CD4-positive, alpha-beta T cell treated with Interleukin-10 for 1 hour (primary cell): ENCODE measurements at regions not wholly inside any gene's neighbourhood (a gene's known extent, or its start where the extent isn't known, plus 50 kb on each side); places are given as distances from the start of the nearest gene placed in this dataset.

Experiments used
- DNase-seq: peaks from one replicate; pipeline ENCODE4 v3.0.0-alpha.2; 2020

GRCh38 chr4:13126976-13127910 lies 356.9 kb downstream of the RAB28 start:
- DNase-seq: no peak

DNA sequence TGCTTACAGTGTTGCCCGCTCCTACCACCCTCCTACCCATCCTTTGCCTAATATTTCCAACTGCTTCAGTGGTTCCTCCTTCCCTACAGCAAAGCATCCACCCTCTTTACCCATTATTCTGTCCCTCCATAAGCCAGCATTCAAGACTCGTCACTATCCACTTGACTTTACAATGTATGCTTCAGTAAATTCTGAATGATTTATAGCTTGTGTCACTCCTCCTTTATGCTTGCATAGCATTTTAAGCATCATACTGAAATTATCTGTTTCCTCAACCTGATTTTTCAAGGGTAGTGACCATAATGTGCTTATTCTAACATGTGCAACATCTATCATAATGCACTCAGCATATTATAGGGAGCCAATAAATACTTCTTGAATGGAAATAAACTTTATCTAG lies 365.5 kb downstream of the RAB28 start:
- DNase-seq: no peak

DNA sequence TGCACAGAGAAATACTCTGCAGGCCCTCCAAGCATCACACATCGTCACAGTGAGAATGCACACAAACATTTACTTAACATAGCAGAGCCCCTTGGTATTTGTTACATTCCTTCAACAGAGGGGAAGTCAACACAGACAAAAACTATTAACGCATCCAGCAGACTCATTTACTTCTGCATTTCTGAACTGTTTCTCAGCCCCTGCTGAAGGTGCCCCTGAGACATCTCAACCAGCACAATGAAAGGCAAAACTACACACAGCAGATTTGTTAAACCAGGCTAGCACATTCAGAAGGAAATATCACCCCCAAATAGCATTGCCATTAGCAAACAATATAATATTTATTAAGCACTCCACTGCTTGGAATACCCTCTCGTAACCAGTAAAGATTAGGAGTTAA lies 367.0 kb downstream of the RAB28 start:
- DNase-seq: no peak

DNA sequence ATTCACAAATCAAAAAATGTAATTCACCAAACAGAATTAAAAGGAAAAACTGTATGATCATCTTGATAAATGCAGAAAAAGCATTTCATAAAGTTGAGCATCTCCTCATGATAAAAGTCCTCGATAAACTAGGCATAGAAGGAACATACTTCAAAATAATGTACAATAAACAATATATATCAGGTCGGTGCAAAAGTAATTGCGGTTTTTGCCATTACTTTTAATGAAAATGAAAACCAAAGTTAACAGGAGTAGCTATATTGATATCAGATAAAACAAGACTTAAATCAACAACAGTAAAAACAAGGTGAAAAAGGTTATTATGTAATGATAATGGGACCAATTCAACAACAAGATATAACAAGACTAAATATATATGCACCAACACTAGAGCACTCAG lies 372.1 kb downstream of the RAB28 start:
- DNase-seq: no peak

- DNase-seq: no peak
Observed at GRCh38 chr4:13109536-13109935, 374.6 kb downstream of the RAB28 start.

- DNase-seq: no peak
Observed at GRCh38 chr4:13108096-13108495, 376.0 kb downstream of the RAB28 start.

GRCh38 chr4:13103382-13104015 lies 380.6 kb downstream of the RAB28 start:
- no peak for DNase-seq

- no peak for DNase-seq
Observed at GRCh38 chr4:13102092-13102742, 381.9 kb downstream of the RAB28 start.

DNA sequence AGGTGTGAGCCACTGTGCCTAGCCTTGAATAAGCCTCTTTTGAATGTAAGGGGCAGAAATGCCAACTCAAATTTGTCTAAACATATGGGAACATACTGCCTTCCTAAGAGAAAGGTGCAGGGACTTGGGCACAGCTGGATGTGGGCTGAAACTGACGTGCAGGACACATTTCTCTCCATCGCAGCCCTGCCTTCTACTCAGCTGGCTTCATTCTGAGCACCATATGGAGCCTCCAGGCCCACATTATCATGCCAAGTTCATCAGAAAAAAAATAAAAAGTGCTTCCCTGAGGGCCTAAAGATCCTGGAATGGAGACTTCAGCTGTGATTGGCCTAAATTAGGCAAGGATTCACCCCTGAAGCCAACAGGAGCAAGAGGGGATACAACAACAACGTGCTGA lies 386.2 kb downstream of the RAB28 start:
- DNase-seq: no peak

- DNase-seq: no peak
Observed at GRCh38 chr4:13095722-13096121, 388.4 kb downstream of the RAB28 start.

- no peak for DNase-seq
Observed at GRCh38 chr4:13093170-13093569, 391.0 kb downstream of the RAB28 start.

DNA sequence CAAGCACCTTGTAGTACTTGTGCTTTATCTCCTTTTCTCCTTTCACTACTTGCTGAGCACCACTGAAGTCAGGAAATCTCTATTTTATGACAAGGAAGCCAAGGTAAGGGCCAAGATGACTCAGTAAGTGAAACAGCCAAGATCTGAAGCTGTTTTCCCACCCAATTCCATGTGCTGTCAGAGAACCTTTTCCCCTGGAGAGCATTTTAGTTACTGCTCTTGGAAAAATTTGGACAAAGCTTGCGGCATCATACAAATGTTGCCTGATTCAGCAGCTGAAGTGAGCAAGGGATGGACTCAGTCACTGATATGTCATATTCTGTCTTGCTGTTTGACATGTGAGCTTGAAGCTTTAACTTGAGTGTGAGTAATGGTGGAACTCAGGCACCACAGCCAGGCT lies 391.4 kb downstream of the RAB28 start:
- no peak for DNase-seq

- DNase-seq: no peak
Observed at GRCh38 chr4:13089659-13089998, 394.5 kb downstream of the RAB28 start.

- no peak for DNase-seq
Observed at GRCh38 chr4:13088726-13089658, 395.1 kb downstream of the RAB28 start.

GRCh38 chr4:13087041-13087440 lies 397.1 kb downstream of the RAB28 start:
- no peak for DNase-seq

DNA sequence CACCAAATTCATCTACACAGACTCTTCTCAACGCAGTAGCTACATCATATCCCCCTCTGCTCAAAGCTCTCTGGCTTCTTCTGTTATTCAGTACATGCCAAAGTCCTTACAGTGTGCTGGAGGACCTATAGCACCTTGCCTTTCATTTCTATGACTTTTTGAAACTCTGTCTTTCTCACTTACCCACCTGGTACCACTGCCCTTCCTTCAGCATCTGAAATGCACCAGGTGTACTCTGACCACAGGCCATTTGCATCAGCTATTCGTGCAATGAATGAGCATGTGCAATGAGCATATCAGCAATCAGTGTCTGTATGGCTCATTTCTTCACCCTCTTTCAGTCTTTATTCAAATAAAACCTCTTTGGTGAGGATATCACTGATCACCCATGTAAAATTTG lies 399.9 kb downstream of the RAB28 start:
- no peak for DNase-seq

GRCh38 chr4:13081830-13082229 lies 402.3 kb downstream of the RAB28 start:
- no peak for DNase-seq

DNA sequence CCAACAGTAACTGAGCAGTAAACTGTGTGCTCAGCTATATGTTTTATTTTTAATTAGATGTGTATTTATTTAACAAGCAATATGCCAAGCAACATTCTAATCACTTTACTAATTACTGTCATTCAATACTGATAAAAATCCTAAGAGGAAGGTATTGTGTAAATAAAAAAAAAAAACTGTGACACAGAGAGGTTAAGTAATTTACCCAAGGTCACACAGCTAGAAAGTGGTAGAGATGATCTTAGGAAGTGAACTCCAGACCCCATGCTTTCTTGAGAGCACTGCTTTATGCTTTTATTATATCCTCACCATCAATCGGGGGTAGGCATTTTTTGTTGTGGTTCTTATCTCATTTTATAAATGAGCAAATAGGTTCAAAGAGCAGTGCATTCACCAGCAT lies 417.1 kb downstream of the RAB28 start:
- DNase-seq: no peak

DNA sequence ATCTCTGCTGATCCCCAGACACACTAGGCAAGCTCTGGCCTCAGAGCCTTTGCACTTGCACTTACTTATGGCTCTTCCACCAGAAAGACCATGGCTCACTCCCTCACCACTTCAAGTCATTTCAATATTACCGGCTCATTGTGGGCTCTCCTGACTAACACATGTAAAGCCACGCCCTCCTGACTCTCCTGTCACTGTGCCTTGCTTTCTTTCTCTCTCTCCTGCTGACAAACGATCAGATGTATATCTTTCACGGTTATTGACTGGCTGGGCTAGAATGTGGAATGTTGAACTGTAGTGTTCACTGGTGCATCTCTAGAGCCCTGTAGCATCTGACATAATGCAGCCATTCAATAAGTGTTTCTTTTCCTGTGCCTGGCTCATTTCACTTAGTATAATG lies 425.1 kb downstream of the RAB28 start:
- DNase-seq: no peak

- DNase-seq: no peak
Observed at GRCh38 chr4:13056630-13057189, 427.4 kb downstream of the RAB28 start.

DNA sequence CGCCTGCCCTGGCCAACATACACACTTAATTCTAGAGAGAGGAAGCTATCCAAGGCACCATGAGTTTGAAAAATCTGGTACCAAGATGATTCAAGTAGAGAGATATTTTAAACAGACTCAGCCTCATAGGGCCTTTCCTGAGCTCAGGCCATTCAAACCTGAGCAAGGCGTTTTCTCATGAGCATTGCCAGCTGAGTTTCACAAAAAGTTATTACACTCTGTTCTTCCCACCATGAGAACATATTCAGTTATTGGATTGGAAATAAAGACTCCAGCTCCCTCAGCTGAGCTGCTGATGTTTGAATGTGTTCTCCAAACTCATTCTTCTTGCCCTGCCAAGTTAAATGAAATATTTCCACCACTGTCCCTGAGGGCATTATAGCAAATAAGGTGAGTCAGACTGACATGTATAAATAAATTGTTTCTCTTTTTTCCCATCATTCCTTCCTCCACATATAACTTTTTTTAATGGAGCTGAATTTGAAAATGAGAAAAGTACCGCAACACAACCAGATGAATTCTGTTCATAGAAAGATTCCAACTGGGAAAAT lies 429.6 kb downstream of the RAB28 start:
- DNase-seq: no peak

DNA sequence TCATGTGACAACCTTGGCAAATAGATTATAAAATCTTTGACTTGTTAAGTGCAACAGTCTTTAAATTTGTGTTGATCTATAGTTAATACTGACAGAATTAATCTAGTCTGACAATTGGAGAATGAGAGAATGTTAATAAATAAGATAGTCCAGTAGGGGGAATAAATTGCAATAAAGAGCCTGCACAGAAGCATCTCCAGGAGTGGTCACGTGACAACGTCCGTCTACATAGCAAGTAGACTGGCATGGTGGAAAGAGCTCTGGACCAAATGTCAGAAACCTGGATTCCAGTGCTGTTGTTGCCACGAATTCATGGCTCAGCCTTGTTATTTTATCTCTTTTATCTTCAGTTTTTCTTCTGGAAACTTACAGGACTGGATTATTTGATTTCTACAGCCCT lies 436.5 kb downstream of the RAB28 start:
- DNase-seq: no peak
